Mesendoderm (in vitro differentiated cells): ENCODE measurements at regions not wholly inside any gene's neighbourhood (a gene's known extent, or its start where the extent isn't known, plus 50 kb on each side); places are given as distances from the start of the nearest gene placed in this dataset.
A peak's percentile ranks its signal among the peaks of the same experiment; 100 is the strongest.

Experiments used
- DNase-seq: peaks from one replicate; pipeline ENCODE4 v3.0.0; 2013
- H2AK5ac ChIP-seq: 2 replicates; pipeline ENCODE4 v1.6.1; 2013; ENCODE audit warnings: low read length, inconsistent platforms
- H2BK120ac ChIP-seq: 2 replicates; pipeline ENCODE4 v1.6.1; 2013; ENCODE audit warnings: low read depth, mild to moderate bottlenecking, low read length, moderate library complexity, mixed read lengths
- H2BK15ac ChIP-seq: replicated peaks from 2 replicates; pipeline ENCODE4 v1.6.1; 2013; ENCODE audit warnings: low read depth, mild to moderate bottlenecking, moderate library complexity
- H2BK5ac ChIP-seq: 2 replicates; pipeline ENCODE4 v1.6.1; 2013; ENCODE audit warnings: low read length, inconsistent platforms
- H3K18ac ChIP-seq: 2 replicates; pipeline ENCODE4 v1.6.1; 2013; ENCODE audit warnings: mild to moderate bottlenecking, low read length, mixed read lengths
- H3K23ac ChIP-seq: one replicate; pipeline ENCODE4 v1.6.1; 2013; ENCODE audit warnings: low read length
- H3K27ac ChIP-seq: 2 replicates; pipeline ENCODE4 v1.5.1; 2013; ENCODE audit warnings: low read depth, mild to moderate bottlenecking, inconsistent platforms, low read length, moderate library complexity
- H3K27me3 ChIP-seq: 2 replicates; pipeline ENCODE4 v1.6.1; 2013; ENCODE audit warnings: low read length, control low read depth, mild to moderate bottlenecking, inconsistent platforms; ENCODE audit not compliant: insufficient read depth, poor library complexity
- H3K36me3 ChIP-seq: 2 replicates; pipeline ENCODE4 v1.6.1; 2013; ENCODE audit warnings: low read length, inconsistent platforms; ENCODE audit not compliant: control insufficient read depth, insufficient read depth
- H3K4ac ChIP-seq: one replicate; pipeline ENCODE4 v1.6.1; 2013; ENCODE audit warnings: low read depth, mild to moderate bottlenecking, low read length, moderate library complexity
- H3K4me1 ChIP-seq: 2 replicates; pipeline ENCODE4 v1.6.1; 2013; ENCODE audit warnings: low read depth, low read length, inconsistent platforms; ENCODE audit not compliant: control insufficient read depth
- H3K4me2 ChIP-seq: 2 replicates; pipeline ENCODE4 v1.6.1; 2013; ENCODE audit warnings: low read length
- H3K4me3 ChIP-seq: 2 replicates; pipeline ENCODE4 v1.5.1; 2013; ENCODE audit warnings: mild to moderate bottlenecking, low read length
- H3K56ac ChIP-seq: one replicate; pipeline ENCODE4 v1.6.1; 2013; ENCODE audit warnings: low read length
- H3K79me1 ChIP-seq: 2 replicates; pipeline ENCODE4 v1.6.1; 2013; ENCODE audit warnings: low read length, inconsistent platforms
- H3K79me2 ChIP-seq: 2 replicates; pipeline ENCODE4 v1.6.1; 2013; ENCODE audit warnings: mild to moderate bottlenecking, low read length; ENCODE audit not compliant: control insufficient read depth, insufficient read depth
- H3K9ac ChIP-seq: 2 replicates; pipeline ENCODE4 v1.6.1; 2013; ENCODE audit warnings: low read length, inconsistent platforms
- H4K5ac ChIP-seq: one replicate; pipeline ENCODE4 v1.6.1; 2013; ENCODE audit warnings: low read length
- H4K8ac ChIP-seq: one replicate; pipeline ENCODE4 v1.6.1; 2013; ENCODE audit warnings: low read depth, mild to moderate bottlenecking, control low read depth, low read length, moderate library complexity
- WGBS: extraction: QIAGEN DNeasy Blood & Tissue Kit; methylation state at CpG from one replicate; pipeline ENCODE4 v1.1.7; 2013; ENCODE audit warnings: low lambda C conversion rate, missing lambda C conversion rate; ENCODE audit not compliant: insufficient coverage; ENCODE audit errors: extremely low coverage; 5-methylcytosine and 5-hydroxymethylcytosine counted together

DNA sequence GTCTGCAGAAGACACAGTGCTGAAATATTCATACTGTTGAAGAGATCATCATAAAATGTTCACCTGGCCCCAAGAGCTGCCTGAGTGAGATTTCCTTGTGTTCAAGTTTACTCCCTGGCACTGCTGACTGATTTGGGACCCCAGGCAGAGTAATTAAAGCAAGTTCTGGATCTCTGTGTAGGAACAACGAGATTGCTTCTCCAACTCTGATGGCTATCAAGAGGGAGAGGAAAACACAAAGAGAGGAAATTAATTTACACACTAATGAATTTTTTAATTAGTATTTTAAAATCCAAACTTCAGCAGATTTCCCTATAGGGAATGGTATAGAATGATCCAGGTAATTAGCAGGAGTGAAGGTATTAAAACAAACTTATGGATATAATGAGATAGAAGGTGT, 711.8 kb downstream of the DCDC2C start:
- Histone ChIP-seq H3K9ac (no peak overlapping the region), H3K4me2 (no peak overlapping the region), H2BK15ac (no peak overlapping the region), H3K4me1 (no peaks in the 10 kb centered on the region), H3K4me3 (no peak overlapping the region), H2AK5ac (no peak overlapping the region), H3K79me1 (no peaks in the 10 kb centered on the region), H2BK120ac (no peak overlapping the region), H2BK5ac (no peak overlapping the region), H3K23ac (no peak overlapping the region), H4K8ac (no peak overlapping the region), H3K18ac (no peak overlapping the region), H3K79me2 (no peaks in the 10 kb centered on the region), H3K36me3 (no peaks in the 10 kb centered on the region), H3K27ac (no peak overlapping the region), H3K56ac (no peak overlapping the region), H3K27me3 (no peaks in the 10 kb centered on the region), H3K4ac (no peak overlapping the region), H4K5ac (no peak overlapping the region)
- no peak for DNase-seq
- no CpG with 5 or more reads among the region's 1 CpG for WGBS

DNA sequence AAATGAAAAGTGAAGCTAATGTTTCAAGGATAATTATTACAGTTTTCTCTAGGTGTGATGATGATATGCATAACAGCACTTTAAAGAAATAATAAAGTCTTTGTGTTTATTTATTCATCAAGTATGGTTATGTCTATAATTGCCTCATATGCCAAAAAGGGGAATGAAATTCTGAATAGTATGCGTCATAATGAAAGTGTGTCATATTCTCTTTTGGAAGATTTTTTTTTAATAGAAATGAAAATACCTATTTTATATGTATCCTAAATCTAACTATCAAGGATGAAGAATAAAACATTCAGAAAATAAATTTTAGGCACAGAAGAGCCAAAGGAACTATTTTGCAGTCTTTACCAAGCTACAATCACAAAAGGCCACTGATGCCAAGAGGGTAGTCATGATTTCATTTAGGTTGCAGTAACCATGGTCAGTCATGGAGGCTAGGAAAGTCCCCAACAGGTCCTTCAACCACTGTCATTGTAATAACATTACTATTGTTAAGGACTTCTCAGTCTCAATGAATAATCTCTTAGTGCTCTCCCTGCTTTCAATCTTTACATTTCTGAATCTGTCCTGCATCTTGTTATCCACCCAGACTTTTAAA, 712.5 kb downstream of the DCDC2C start:
- no peak overlapping the region for H3K18ac ChIP-seq
- no peak overlapping the region for H3K4ac ChIP-seq
- H2AK5ac ChIP-seq, result no peak overlapping the region
- H4K5ac ChIP-seq, result no peak overlapping the region
- no peaks in the 10 kb centered on the region for H3K4me1 ChIP-seq
- no peak overlapping the region for H3K4me2 ChIP-seq
- H3K56ac ChIP-seq, result no peak overlapping the region
- H2BK120ac ChIP-seq, result no peak overlapping the region
- no peak overlapping the region for H3K23ac ChIP-seq
- H2BK15ac ChIP-seq, result no peak overlapping the region
- no peak overlapping the region for H3K27ac ChIP-seq
- no peaks in the 10 kb centered on the region for H3K36me3 ChIP-seq
- no peaks in the 10 kb centered on the region for H3K79me2 ChIP-seq
- no peaks in the 10 kb centered on the region for H3K79me1 ChIP-seq
- no peak for DNase-seq
- WGBS, result no CpG with 5 or more reads among the region's 1 CpG
- H3K27me3 ChIP-seq, result no peaks in the 10 kb centered on the region
- H2BK5ac ChIP-seq, result no peak overlapping the region
- no peak overlapping the region for H3K9ac ChIP-seq
- H3K4me3 ChIP-seq, result no peak overlapping the region
- no peak overlapping the region for H4K8ac ChIP-seq

DNA sequence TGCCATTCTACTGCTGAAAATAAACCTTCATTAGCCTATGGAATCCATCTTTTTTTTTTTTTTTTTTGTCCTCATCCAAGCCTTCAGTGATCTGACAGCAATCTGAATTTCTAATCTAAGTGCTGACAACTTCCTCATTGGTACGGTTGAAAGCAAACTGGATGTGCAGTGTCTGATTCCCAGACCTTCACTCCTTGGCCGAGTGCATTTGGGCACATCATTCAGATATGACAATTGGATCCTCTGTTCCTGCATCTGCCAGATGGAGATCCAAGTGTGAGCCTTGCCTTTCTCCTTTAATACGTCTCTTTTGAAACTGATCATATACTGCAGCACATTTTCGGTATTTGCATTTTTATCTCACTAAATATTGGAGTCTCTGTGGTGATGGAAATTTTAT, 713.1 kb downstream of the DCDC2C start:
- H3K18ac ChIP-seq, result no peak overlapping the region
- no peaks in the 10 kb centered on the region for H3K4me1 ChIP-seq
- DNase-seq, result no peak
- H2BK5ac ChIP-seq, result no peak overlapping the region
- H3K4me2 ChIP-seq, result no peak overlapping the region
- WGBS, result no CpG with 5 or more reads among the region's 4 CpGs
- no peak overlapping the region for H2AK5ac ChIP-seq
- no peak overlapping the region for H3K56ac ChIP-seq
- no peak overlapping the region for H2BK120ac ChIP-seq
- H3K4ac ChIP-seq, result no peak overlapping the region
- H3K9ac ChIP-seq, result no peak overlapping the region
- H3K79me2 ChIP-seq, result no peaks in the 10 kb centered on the region
- no peaks in the 10 kb centered on the region for H3K36me3 ChIP-seq
- no peak overlapping the region for H4K5ac ChIP-seq
- H4K8ac ChIP-seq, result no peak overlapping the region
- H3K27ac ChIP-seq, result no peak overlapping the region
- H3K4me3 ChIP-seq, result no peak overlapping the region
- H3K23ac ChIP-seq, result no peak overlapping the region
- H3K27me3 ChIP-seq, result no peaks in the 10 kb centered on the region
- H3K79me1 ChIP-seq, result no peaks in the 10 kb centered on the region
- no peak overlapping the region for H2BK15ac ChIP-seq

GRCh38 chr2:4417771-4418170, 714.4 kb downstream of the DCDC2C start:
- H3K23ac ChIP-seq, result no peak overlapping the region
- no peak overlapping the region for H3K9ac ChIP-seq
- no peak overlapping the region for H3K18ac ChIP-seq
- no peak for DNase-seq
- no peaks in the 10 kb centered on the region for H3K4me1 ChIP-seq
- H3K4me3 ChIP-seq, result no peak overlapping the region
- no peaks in the 10 kb centered on the region for H3K27me3 ChIP-seq
- no peak overlapping the region for H2AK5ac ChIP-seq
- no peaks in the 10 kb centered on the region for H3K79me2 ChIP-seq
- no peak overlapping the region for H3K27ac ChIP-seq
- no peaks in the 10 kb centered on the region for H3K79me1 ChIP-seq
- no peak overlapping the region for H3K4ac ChIP-seq
- H4K5ac ChIP-seq, result no peak overlapping the region
- H3K56ac ChIP-seq, result no peak overlapping the region
- no CpG with 5 or more reads among the region's 6 CpGs for WGBS
- H3K36me3 ChIP-seq, result no peaks in the 10 kb centered on the region
- no peak overlapping the region for H2BK15ac ChIP-seq
- no peak overlapping the region for H3K4me2 ChIP-seq
- no peak overlapping the region for H2BK5ac ChIP-seq
- H4K8ac ChIP-seq, result no peak overlapping the region
- no peak overlapping the region for H2BK120ac ChIP-seq

GRCh38 chr2:4420032-4420431, 716.7 kb downstream of the DCDC2C start:
- no CpG with 5 or more reads among the region's 3 CpGs for WGBS
- Histone ChIP-seq H2BK5ac (no peak overlapping the region), H2BK15ac (no peak overlapping the region), H3K9ac (no peak overlapping the region), H3K23ac (no peak overlapping the region), H3K56ac (no peak overlapping the region), H3K79me2 (no peaks in the 10 kb centered on the region), H3K18ac (no peak overlapping the region), H3K4me2 (no peak overlapping the region), H3K27ac (no peak overlapping the region), H2AK5ac (no peak overlapping the region), H4K8ac (no peak overlapping the region), H2BK120ac (no peak overlapping the region), H4K5ac (no peak overlapping the region), H3K4ac (no peak overlapping the region), H3K36me3 (no peaks in the 10 kb centered on the region), H3K79me1 (no peaks in the 10 kb centered on the region), H3K4me1 (no peaks in the 10 kb centered on the region), H3K27me3 (no peaks in the 10 kb centered on the region), H3K4me3 (no peak overlapping the region)
- peak; percentile 68 for DNase-seq

DNA sequence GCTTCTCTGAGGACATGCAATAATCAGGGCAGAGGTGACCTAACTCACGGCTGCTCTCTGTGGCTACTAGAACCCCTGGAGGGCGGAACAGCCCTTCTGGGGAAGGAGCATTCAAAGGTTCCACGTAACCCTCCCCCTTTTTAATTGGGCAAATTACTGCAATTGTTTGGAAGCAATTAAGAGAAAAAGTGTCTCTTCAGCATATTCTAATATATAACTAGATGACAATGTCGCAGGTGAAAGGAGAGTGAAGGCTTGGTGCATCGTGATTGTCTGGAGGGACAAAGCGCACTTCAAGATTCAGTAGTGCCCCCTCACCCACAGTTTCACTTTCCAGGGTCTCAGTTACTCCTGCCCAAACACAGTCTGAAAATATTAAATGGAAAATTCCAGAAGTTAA, 720.8 kb downstream of the DCDC2C start:
- Histone ChIP-seq H3K36me3 (no peaks in the 10 kb centered on the region), H3K18ac (no peak overlapping the region), H3K4me1 (no peaks in the 10 kb centered on the region), H2BK5ac (no peak overlapping the region), H3K79me2 (no peaks in the 10 kb centered on the region), H3K23ac (no peak overlapping the region), H3K4ac (no peak overlapping the region), H2BK120ac (no peak overlapping the region), H3K27ac (no peak overlapping the region), H3K56ac (no peak overlapping the region), H4K5ac (no peak overlapping the region), H3K79me1 (no peaks in the 10 kb centered on the region), H3K9ac (no peak overlapping the region), H2AK5ac (no peak overlapping the region), H3K4me3 (no peak overlapping the region), H2BK15ac (no peak overlapping the region), H3K27me3 (no peaks in the 10 kb centered on the region), H4K8ac (no peak overlapping the region), H3K4me2 (no peak overlapping the region)
- no peak for DNase-seq
- no CpG with 5 or more reads among the region's 6 CpGs for WGBS
